Kidney glomerular epithelial cell (primary cell): ENCODE measurements at regions not wholly inside any gene's neighbourhood (a gene's known extent, or its start where the extent isn't known, plus 50 kb on each side); places are given as distances from the start of the nearest gene placed in this dataset.
"Not testable (repeated sequence)": the region's sequence is repeated elsewhere in the genome, so short reads cannot be mapped to it uniquely, and the experiment has no call there.

Experiments used
- DNase-seq: peaks from one replicate; lab custom pipeline; 2025; lab: John Stamatoyannopoulos, UW

DNA sequence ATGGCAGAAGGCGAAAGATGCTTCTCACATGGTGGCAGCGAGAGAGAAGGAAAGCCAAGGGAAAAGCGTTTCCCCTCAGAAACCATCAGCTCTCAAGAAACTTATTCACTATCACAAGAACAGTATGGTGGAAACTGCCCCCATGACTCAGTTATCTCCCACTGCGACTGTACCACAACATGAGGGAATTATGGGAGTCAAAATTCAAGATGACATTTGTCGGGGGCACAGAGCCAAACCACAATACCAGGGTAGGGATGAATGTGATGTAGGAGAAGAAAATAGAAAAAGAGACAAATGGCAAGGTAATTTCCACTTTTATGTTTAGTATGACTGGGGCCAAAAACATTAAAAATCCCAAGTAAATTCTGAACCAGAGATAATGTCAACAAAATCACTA is 216.8 kb downstream of the TRIM36 start:
- no peak for DNase-seq

DNA sequence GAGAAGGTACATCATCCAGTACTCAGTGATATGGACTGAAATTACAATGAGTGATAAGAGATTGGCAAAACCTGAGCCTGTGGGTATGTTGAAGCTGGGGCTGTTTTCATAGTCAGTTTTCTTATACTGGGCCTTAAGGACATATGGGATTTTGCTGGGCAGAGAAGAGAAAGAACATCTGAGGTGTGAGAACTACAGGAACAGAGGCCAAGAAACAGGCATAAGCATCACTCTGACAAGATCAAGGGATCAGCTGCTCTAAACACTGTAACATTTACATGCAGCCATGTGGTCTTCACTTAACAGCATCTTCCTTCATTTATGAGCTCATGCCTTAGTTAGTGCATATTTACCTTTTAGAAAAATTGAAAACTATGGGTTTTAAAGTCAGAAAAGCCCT is 220.0 kb downstream of the TRIM36 start:
- DNase-seq, result no peak

GRCh38 chr5:114948986-114949621 is 220.6 kb downstream of the TRIM36 start:
- no peak for DNase-seq

GRCh38 chr5:114948363-114948762 is 221.3 kb downstream of the TRIM36 start:
- no peak for DNase-seq

DNA sequence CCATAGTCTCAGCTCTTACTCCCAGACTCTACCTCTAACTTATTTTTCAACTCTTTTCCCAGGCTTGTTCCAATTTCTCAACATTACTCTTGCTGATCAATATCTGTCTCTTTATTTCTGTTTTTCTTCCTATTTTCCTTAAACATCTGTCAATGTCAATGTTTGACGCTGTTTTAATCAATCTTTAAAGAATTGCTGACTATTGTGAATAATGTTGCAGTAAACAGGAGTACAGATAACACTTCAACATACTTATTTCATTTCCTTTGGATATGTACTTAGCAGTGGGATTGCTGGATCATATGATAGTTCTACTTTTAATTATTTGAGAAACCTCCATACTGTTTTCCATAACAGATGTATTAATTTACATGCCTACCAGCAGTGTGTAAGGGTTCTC is 229.0 kb downstream of the TRIM36 start:
- DNase-seq, result no peak

DNA sequence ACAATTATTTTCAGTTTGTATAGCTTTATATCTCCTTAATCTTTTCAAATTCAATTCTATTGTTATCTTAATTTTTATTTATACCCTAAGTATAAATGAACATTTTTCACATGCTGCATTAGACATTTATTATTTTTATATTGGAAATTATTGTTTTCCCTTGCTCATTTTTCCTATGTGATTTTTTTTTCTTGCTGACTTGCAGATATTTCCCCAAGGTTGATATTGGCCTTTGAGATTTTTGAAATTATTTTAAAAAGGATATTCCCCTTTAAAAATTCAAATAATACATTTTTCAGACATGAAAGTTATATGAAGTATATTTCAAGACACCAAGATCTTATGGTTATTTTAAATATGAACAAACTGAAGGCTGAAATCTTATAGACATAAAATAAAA is 234.2 kb downstream of the TRIM36 start:
- DNase-seq, result no peak

- no peak for DNase-seq
Observed at GRCh38 chr5:114928644-114929462, 240.9 kb downstream of the TRIM36 start.

DNA sequence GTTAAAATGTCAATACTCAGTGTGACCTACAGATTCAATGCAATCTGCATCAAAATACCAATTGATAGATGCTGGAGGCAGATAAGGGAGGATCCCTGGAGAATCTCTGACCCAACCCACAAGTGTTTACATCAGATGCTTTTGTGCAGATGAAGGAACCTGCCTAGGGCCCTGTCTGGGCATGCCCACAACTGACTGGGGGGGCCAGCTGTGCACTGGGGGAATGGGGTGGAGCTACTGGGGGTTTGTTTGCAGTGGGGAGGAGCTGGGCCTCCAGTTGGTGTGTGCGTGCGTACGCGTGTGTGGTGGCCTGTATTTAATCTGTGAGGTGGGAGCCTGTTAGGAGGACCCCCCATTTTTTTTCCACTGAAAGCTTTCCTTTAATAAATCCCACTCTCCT is 244.9 kb downstream of the TRIM36 start:
- no peak for DNase-seq

GRCh38 chr5:114912189-114912920 is 257.4 kb downstream of the TRIM36 start:
- DNase-seq, result no peak

DNA sequence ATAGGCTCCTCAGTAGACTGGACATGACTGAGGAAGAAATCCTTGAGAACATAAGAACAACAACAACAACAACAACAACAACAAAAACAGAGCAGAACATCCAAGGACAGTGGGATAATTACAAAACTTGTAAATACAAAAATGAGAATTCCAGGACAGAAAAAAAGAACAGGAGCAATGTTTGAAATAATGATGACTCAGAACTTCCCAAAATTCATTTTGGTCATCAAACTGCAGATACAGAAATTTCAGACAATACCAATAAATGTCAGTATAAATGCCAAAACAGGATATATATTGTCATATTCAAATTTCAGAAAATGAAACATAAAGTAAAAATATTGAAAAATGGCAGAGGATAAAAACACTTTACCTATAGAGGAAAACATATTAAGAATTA is 259.0 kb downstream of the TRIM36 start:
- no peak for DNase-seq

DNA sequence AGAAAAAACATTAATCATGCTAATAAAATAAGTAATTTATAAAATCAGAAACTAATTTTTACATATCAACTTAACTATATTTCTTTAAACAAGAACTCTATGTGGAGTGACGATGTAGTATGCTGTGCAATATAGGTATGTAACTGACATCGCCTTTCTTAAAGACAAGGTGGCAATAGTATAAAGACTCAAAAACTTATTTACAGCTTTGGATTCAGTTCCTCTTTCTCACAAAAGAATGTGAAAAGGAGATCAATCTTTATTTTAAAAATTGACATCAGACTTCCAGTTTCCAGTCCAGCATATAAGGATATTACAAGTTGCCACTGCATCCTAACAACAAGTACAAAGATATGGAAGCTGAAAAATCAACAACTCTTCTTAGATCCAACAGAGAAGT is 260.3 kb downstream of the TRIM36 start:
- DNase-seq, result no peak

DNA sequence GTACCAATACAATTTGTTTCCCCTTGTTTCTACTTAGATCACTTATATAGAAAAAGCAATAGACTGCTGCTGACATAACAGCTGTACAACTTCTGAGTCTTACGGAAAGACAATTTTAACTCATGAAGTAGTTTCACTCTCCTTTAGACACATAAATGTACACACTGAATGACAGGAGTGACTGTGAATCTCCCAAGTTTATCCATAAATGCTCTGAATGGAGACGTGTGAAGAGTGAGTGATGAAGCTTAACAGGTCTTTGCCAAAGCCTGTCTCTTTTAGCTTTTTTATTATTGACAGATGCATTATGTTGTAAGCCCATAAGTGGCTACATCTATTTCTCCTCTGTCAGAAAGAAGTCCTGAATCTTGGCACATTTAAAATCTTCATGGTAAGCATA is 265.9 kb downstream of the TRIM36 start:
- DNase-seq, result no peak

- no peak for DNase-seq
Observed at GRCh38 chr5:114898602-114899001, 271.1 kb downstream of the TRIM36 start.

DNA sequence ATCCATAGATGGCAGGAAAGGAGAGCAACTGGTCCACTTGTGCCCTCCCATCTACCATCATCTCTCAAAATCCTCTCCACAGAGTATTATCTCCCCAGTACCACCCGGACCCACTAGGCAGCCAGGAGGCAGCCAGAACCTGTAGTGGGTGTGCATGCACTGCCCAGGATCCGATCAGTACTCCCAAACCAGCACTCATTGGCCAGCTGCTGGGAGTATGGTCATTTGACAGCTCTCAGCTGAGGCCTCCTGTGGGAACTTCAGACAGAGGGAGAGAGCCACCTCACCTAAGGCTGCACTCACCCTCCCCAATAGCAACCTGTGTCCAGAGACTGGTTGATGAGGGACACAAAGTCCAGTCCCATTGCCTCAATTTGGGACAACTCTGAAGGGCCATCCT is 286.0 kb downstream of the TRIM36 start:
- no peak for DNase-seq

GRCh38 chr5:114859438-114859735 is 310.3 kb downstream of the TRIM36 start:
- no peak for DNase-seq

DNA sequence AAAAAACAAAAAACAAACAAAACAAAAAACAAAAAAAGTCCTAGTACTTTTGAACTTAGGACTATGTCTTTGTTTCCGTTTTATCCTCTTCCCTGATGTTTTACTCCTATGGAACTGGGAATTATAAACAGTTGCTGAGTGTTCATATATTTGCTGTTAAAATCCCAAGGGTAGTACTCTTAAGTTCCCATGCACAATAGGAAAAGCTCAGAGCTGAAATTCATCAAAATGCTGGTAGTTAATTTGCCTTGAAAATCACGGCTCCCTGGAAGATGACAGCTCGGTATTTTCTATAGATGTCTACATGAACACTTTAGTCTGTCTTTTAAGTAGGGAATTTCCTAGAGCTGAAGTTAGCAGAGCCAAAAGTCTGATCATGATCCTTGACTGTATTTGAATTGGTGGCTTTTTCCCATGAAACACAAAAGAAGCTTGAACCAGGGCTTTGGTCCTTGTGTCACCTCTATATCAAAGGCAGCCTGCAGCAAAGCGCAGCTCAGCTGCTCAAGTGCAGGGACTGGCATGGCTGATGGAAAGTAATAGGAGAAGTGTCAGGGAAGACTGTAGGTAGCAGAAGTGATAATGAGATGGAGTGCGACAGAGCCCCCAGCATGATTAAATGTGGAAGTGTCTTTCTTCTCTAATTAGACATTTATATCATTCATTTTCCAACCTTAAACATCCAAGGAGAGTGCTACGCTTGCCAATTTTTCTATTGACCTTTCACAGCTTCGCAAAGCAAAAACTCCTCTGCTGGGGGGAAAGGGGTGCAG is 310.9 kb downstream of the TRIM36 start:
- no peak for DNase-seq

- DNase-seq, result no peak
Observed at GRCh38 chr5:114857941-114858551, 311.7 kb downstream of the TRIM36 start.

- DNase-seq, result not testable (repeated sequence)
Observed at GRCh38 chr5:114844711-114845110, 325.0 kb downstream of the TRIM36 start.

DNA sequence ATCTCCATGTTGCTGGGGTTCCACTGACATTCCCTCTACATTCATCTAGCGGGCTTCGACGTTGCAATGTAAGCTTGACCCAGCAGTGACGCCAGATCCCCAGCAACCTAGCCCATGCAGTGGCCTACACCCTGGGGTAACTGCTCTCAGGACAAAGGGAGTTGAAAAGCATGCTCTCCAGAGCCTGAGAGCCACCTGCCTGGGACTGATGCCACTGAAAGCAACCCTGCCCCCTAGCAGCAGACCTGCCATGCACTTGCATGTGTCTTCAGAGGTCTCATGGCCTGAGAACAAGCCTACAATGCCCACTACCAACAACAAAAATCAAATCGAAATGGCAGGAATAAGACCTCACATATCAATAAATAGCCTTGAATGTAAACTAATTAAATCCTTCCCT is 330.3 kb downstream of the TRIM36 start:
- DNase-seq, result no peak

DNA sequence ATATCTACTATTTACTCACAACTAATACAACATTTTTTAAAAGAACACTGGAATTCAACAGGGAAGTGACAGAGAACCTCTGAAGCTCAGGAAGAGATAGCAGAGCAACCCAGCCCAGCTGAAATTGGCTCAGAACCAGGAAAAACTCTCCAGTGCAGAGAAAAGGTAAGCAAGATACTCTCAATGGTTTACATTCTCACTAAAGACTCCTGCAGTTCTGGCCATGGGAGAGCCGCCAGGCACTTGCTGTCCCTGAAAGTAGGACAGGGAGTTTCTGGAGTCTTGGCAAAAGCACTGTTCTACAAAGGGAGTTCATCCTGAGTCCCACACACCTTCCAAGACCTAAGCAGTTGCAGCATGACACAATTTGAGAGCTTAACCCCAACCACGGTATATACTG is 330.8 kb downstream of the TRIM36 start:
- DNase-seq, result no peak

- DNase-seq, result no peak
Observed at GRCh38 chr5:114830114-114830513, 339.6 kb downstream of the TRIM36 start.

DNA sequence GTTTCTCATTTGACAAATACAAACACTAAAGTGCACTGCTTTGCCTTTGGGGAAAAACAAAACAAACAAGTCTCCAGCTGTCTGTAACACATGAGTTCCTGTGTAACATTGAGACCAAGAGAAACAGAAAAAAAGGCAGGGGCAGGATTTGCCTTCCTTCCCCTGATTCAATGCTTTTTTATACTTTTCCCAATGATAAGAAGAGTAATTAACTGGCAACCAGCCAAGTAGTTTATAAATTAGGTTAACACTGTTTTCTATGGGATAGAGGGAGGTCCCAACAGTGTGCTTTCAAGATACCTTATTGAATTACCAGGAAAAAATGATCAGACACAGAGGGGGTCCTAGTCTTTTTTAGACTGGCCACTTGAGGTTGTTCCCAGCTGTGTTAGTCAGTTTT is 346.8 kb downstream of the TRIM36 start:
- DNase-seq, result no peak
